Neural progenitor cell (in vitro differentiated cells): ENCODE measurements at regions not wholly inside any gene's neighbourhood (a gene's known extent, or its start where the extent isn't known, plus 50 kb on each side); places are given as distances from the start of the nearest gene placed in this dataset.
"Not testable (repeated sequence)": the region's sequence is repeated elsewhere in the genome, so short reads cannot be mapped to it uniquely, and the experiment has no call there.

Source experiments
- DNase-seq: peaks from one replicate; pipeline ENCODE4 v3.0.0-alpha.2; 2016; ENCODE audit warnings: low spot score
- H2AFZ ChIP-seq: fragments of 200-600 bp; sonication (generic); replicated peaks from 2 replicates; pipeline ENCODE4 v1.6.1; 2016; ENCODE audit warnings: antibody characterized with exemption
- H3F3A ChIP-seq: fragments of 200-600 bp; sonication (generic); 2 replicates; pipeline ENCODE4 v1.6.1; 2016; ENCODE audit warnings: antibody characterized with exemption, low read depth
- H3K27ac ChIP-seq: fragments of 200-600 bp; sonication (generic); 2 replicates; pipeline ENCODE4 v1.5.1; 2016; ENCODE audit warnings: mild to moderate bottlenecking
- H3K27me3 ChIP-seq: fragments of 200-600 bp; sonication (generic); 2 replicates; pipeline ENCODE4 v1.6.1; 2016; ENCODE audit warnings: mild to moderate bottlenecking, moderate library complexity
- H3K36me3 ChIP-seq: fragments of 200-600 bp; sonication (generic); 2 replicates; pipeline ENCODE4 v1.5.1; 2016
- H3K4me1 ChIP-seq: fragments of 200-600 bp; sonication (generic); 2 replicates; pipeline ENCODE4 v1.6.1; 2016; ENCODE audit warnings: mixed run types
- H3K4me2 ChIP-seq: fragments of 200-600 bp; sonication (generic); 2 replicates; pipeline ENCODE4 v1.6.1; 2016
- H3K4me3 ChIP-seq: fragments of 200-600 bp; sonication (generic); 2 replicates; pipeline ENCODE4 v1.5.1; 2016
- H3K79me2 ChIP-seq: fragments of 200-600 bp; sonication (generic); 2 replicates; pipeline ENCODE4 v1.6.1; 2016; ENCODE audit warnings: low read depth
- H3K9ac ChIP-seq: fragments of 200-600 bp; sonication (generic); 2 replicates; pipeline ENCODE4 v1.6.1; 2016
- H3K9me3 ChIP-seq: fragments of 200-600 bp; sonication (generic); 2 replicates; pipeline ENCODE4 v1.5.1; 2016; ENCODE audit warnings: low read depth
- H4K20me1 ChIP-seq: fragments of 200-600 bp; sonication (generic); 2 replicates; pipeline ENCODE4 v1.6.1; 2016; ENCODE audit warnings: low read depth
- H3K27ac Mint-ChIP-seq: 3 replicates; pipeline ENCODE4 v1.8.0; 2021; ENCODE audit warnings: mixed read lengths
- H3K27me3 Mint-ChIP-seq: 2 replicates; pipeline ENCODE4 v1.8.0; 2022; ENCODE audit warnings: low read depth, mild to moderate bottlenecking, inconsistent platforms, moderate library complexity, mixed read lengths; ENCODE audit not compliant: insufficient read depth
- H3K36me3 Mint-ChIP-seq: 3 replicates; pipeline ENCODE4 v1.8.0; 2021; ENCODE audit warnings: mixed read lengths
- H3K4me1 Mint-ChIP-seq: 3 replicates; pipeline ENCODE4 v1.8.0; 2021; ENCODE audit warnings: mixed read lengths
- H3K4me3 Mint-ChIP-seq: 3 replicates; pipeline ENCODE4 v1.8.0; 2021; ENCODE audit warnings: mild to moderate bottlenecking, moderate library complexity, mixed read lengths
- H3K9me3 Mint-ChIP-seq: 3 replicates; pipeline ENCODE4 v1.8.0; 2020; ENCODE audit warnings: mixed read lengths
- EZH2 ChIP-seq: fragments of 200-600 bp; sonication (generic); IDR thresholded peaks from 2 replicates; pipeline ENCODE4 v1.6.1; 2017; ENCODE audit warnings: antibody characterized with exemption, mild to moderate bottlenecking, moderate library complexity
- EZH2phosphoT487 ChIP-seq: fragments of 200-600 bp; sonication (generic); IDR thresholded peaks from 2 replicates; pipeline ENCODE4 v1.6.1; 2017; ENCODE audit warnings: antibody characterized with exemption
- TF ChIP-seq, protein P1 (sequence below): fragments of 200-600 bp; sonication (generic); IDR thresholded peaks from 2 replicates; pipeline ENCODE4 v1.5.1; 2017; ENCODE audit warnings: antibody characterized with exemption, mild to moderate bottlenecking

DNA sequence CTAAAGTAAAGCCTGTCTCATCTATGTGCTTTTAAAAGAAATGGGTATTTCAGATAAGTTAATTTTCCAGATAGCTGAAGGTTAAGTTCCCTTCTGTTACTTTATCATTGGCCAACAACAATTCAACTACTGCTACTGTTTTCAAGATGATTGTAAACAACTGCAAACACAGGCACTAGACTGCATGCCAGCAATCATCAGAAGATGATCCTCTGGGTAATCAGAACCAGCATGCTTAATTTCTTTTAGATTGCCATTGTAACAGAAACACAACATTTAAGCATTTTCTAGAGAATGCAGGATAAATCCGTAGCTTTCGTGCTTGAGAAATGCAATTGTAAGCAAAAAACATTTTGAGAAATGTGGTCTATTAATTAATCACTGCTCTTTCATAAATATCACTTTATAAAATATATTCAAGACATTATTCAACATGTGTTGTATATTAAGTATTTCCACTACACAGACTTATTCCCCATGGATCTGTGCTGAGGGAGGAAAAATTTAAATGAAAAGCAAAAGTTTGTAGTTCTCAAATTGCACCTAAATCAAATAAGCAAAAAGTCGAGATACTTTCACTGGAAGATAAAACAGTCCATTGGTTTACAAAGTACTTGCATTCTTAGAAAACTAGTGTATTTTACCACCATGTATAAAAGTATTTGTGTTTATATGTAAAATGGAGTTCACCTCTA lies 133.7 kb downstream of the ATL2 start:
- H3K27ac Mint-ChIP-seq = no peak overlapping the region
- H3K4me1 Mint-ChIP-seq = peaks cover 9% of the 10 kb centered on the region
- Histone ChIP-seq H3F3A (no peaks in the 10 kb centered on the region), H3K4me1 (peaks cover 3% of the 10 kb centered on the region), H3K36me3 (no peaks in the 10 kb centered on the region), H3K9ac (no peak overlapping the region), H3K79me2 (no peaks in the 10 kb centered on the region), H3K27ac (no peak overlapping the region), H3K27me3 (no peaks in the 10 kb centered on the region), H3K9me3 (no peaks in the 10 kb centered on the region), H3K4me2 (no peak overlapping the region), H4K20me1 (no peaks in the 10 kb centered on the region), H3K4me3 (no peak overlapping the region), H2AFZ (no peak overlapping the region)
- no peaks in the 10 kb centered on the region for H3K36me3 Mint-ChIP-seq
- H3K27me3 Mint-ChIP-seq = peaks cover under 1% of the 10 kb centered on the region
- DNase-seq = no peak
- no peak overlapping the region for H3K4me3 Mint-ChIP-seq
- TF ChIP-seq, protein P1, sequence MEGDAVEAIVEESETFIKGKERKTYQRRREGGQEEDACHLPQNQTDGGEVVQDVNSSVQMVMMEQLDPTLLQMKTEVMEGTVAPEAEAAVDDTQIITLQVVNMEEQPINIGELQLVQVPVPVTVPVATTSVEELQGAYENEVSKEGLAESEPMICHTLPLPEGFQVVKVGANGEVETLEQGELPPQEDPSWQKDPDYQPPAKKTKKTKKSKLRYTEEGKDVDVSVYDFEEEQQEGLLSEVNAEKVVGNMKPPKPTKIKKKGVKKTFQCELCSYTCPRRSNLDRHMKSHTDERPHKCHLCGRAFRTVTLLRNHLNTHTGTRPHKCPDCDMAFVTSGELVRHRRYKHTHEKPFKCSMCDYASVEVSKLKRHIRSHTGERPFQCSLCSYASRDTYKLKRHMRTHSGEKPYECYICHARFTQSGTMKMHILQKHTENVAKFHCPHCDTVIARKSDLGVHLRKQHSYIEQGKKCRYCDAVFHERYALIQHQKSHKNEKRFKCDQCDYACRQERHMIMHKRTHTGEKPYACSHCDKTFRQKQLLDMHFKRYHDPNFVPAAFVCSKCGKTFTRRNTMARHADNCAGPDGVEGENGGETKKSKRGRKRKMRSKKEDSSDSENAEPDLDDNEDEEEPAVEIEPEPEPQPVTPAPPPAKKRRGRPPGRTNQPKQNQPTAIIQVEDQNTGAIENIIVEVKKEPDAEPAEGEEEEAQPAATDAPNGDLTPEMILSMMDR = no peak
- TF ChIP-seq EZH2 = no peak
- TF ChIP-seq EZH2phosphoT487 = no peak
- no peaks in the 10 kb centered on the region for H3K9me3 Mint-ChIP-seq

DNA sequence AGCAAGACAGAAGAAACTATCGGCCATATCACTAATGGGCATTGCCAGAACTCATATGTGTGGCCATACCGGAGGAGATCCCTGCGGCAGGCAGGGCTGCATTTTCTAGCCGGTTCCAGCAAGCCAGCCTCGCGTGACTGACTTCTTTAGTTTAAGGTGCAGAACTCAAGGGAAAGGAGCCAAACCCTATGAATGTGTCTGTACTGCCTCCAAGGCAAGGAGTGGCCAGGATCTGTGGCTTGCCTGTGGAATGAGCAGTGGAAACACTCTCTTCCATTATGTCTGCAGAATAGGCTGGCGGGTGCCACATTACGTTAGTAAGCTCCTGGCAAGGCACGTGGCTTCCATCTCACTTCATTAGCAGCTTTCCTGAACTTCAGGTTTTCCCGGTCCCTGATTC lies 137.6 kb downstream of the ATL2 start:
- H3K4me3 Mint-ChIP-seq = no peak overlapping the region
- Histone ChIP-seq H3K9ac (no peak overlapping the region), H3K36me3 (no peaks in the 10 kb centered on the region), H3K4me1 (no peaks in the 10 kb centered on the region), H3K27me3 (no peaks in the 10 kb centered on the region), H3F3A (no peaks in the 10 kb centered on the region), H4K20me1 (no peaks in the 10 kb centered on the region), H3K4me2 (no peak overlapping the region), H3K9me3 (no peaks in the 10 kb centered on the region), H3K4me3 (no peak overlapping the region), H2AFZ (no peak overlapping the region), H3K27ac (no peak overlapping the region), H3K79me2 (no peaks in the 10 kb centered on the region)
- H3K36me3 Mint-ChIP-seq = no peaks in the 10 kb centered on the region
- H3K4me1 Mint-ChIP-seq = peaks cover 3% of the 10 kb centered on the region
- no peak for TF ChIP-seq EZH2
- TF ChIP-seq, protein P1 = no peak
- TF ChIP-seq EZH2phosphoT487 = no peak
- no peak overlapping the region for H3K27ac Mint-ChIP-seq
- H3K9me3 Mint-ChIP-seq = no peaks in the 10 kb centered on the region
- no peak for DNase-seq
- no peaks in the 10 kb centered on the region for H3K27me3 Mint-ChIP-seq

DNA sequence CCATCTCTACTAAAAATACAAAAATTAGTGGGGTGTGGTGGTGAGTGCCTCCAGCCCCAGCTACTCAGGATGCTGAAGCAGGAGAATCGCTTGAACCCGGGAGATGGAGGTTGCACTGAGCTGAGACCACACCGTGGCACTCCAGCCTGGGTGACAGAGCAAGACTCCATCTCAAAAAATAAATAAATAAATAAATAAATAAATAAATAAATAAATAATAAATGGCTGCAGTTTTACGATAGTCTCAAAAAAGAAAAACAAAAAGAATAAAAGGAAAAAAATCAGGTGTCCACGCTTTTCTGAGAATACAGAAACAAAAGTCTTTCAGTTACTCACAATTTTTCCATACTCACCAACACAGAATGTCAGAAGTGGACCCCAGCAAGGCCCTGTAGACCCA lies 138.4 kb downstream of the ATL2 start:
- not testable (repeated sequence) for H3K9ac ChIP-seq, H3K27me3 ChIP-seq, H3K9me3 ChIP-seq, H3K79me2 ChIP-seq, H3K4me1 Mint-ChIP-seq, H3K4me3 ChIP-seq, H3K4me3 Mint-ChIP-seq, H3K27ac Mint-ChIP-seq, H3K27me3 Mint-ChIP-seq, H3F3A ChIP-seq, H3K36me3 Mint-ChIP-seq, H3K4me1 ChIP-seq, H3K36me3 ChIP-seq, H4K20me1 ChIP-seq, H3K9me3 Mint-ChIP-seq, H3K4me2 ChIP-seq, H2AFZ ChIP-seq, DNase-seq, H3K27ac ChIP-seq

DNA sequence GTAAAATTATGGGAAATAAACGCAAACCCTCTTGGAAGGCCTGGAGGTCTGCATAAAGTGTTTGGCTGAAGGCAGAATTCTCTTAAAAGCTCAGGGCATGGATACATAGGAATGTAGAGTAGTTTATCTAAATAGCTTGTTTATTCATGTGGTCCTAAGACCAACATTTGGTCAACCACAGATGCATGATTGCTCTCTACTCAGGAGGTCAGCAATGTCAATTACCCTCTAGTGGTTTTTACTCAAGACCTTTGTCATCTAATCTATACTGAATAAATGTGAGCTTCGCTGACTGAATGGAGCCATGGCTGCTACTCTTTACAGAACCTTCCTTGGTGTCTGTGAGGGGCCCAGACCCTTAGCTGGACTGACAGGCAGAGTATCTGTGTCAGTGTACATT lies 139.8 kb downstream of the ATL2 start:
- no peak overlapping the region for H3K27ac ChIP-seq
- H3K36me3 ChIP-seq = no peaks in the 10 kb centered on the region
- no peak overlapping the region for H3K27ac Mint-ChIP-seq
- no peaks in the 10 kb centered on the region for H4K20me1 ChIP-seq
- TF ChIP-seq EZH2phosphoT487 = no peak
- TF ChIP-seq, protein P1 = no peak
- TF ChIP-seq EZH2 = no peak
- DNase-seq = no peak
- no peak overlapping the region for H3K4me3 ChIP-seq
- H3K9ac ChIP-seq = no peak overlapping the region
- no peak overlapping the region for H3K4me2 ChIP-seq
- no peak overlapping the region for H3K4me3 Mint-ChIP-seq
- peaks cover 2% of the 10 kb centered on the region for H3K27me3 Mint-ChIP-seq
- no peak overlapping the region for H2AFZ ChIP-seq
- H3F3A ChIP-seq = no peaks in the 10 kb centered on the region
- H3K27me3 ChIP-seq = no peaks in the 10 kb centered on the region
- no peaks in the 10 kb centered on the region for H3K4me1 ChIP-seq
- H3K4me1 Mint-ChIP-seq = peaks cover 4% of the 10 kb centered on the region
- H3K9me3 Mint-ChIP-seq = no peaks in the 10 kb centered on the region
- H3K36me3 Mint-ChIP-seq = no peaks in the 10 kb centered on the region
- H3K9me3 ChIP-seq = no peaks in the 10 kb centered on the region
- H3K79me2 ChIP-seq = no peaks in the 10 kb centered on the region
